HK-2 (cell line): ENCODE measurements at regions not wholly inside any gene's neighbourhood (a gene's known extent, or its start where the extent isn't known, plus 50 kb on each side); places are given as distances from the start of the nearest gene placed in this dataset.

ENCODE experiments used
- DNase-seq: peaks from one replicate; pipeline ENCODE4 v3.0.0-alpha.2; 2018; ENCODE audit not compliant: unreplicated experiment

GRCh38 chr16:79267781-79268180, 332.8 kb downstream of the MAF start:
- DNase-seq = no peak

GRCh38 chr16:79267146-79267545, 333.4 kb downstream of the MAF start:
- no peak for DNase-seq

- DNase-seq = no peak
Measured at GRCh38 chr16:79265701-79266100, 334.8 kb downstream of the MAF start.

GRCh38 chr16:79265196-79265595, 335.3 kb downstream of the MAF start:
- DNase-seq = no peak

GRCh38 chr16:79264237-79265109, 336.1 kb downstream of the MAF start:
- DNase-seq = no peak

GRCh38 chr16:79263425-79263824, 337.1 kb downstream of the MAF start:
- DNase-seq = no peak
